CD4-positive, alpha-beta T cell treated with Interleukin-15 for 4 hours (primary cell): ENCODE measurements at regions not wholly inside any gene's neighbourhood (a gene's known extent, or its start where the extent isn't known, plus 50 kb on each side); places are given as distances from the start of the nearest gene placed in this dataset.

Experiments used
- DNase-seq: peaks from one replicate; pipeline ENCODE4 v3.0.0-alpha.2; 2020; ENCODE audit warnings: low spot score

- DNase-seq, result no peak
Observed at GRCh38 chr2:236691799-236692167, 122.2 kb downstream of the ACKR3 start.

GRCh38 chr2:236692937-236693336 is 123.3 kb downstream of the ACKR3 start:
- DNase-seq, result no peak

- no peak for DNase-seq
Observed at GRCh38 chr2:236693531-236693930, 123.9 kb downstream of the ACKR3 start.

GRCh38 chr2:236694146-236694888 is 124.7 kb downstream of the ACKR3 start:
- no peak for DNase-seq

GRCh38 chr2:236696834-236697233 is 127.2 kb downstream of the ACKR3 start:
- DNase-seq, result no peak

GRCh38 chr2:236698016-236698627 is 128.5 kb downstream of the ACKR3 start:
- DNase-seq, result no peak

- DNase-seq, result no peak
Observed at GRCh38 chr2:236700703-236701102, 131.1 kb downstream of the ACKR3 start.

- DNase-seq, result no peak
Observed at GRCh38 chr2:236702657-236703372, 133.2 kb downstream of the ACKR3 start.

GRCh38 chr2:236703373-236703709 is 133.7 kb downstream of the ACKR3 start:
- no peak for DNase-seq

GRCh38 chr2:236703906-236704305 is 134.3 kb downstream of the ACKR3 start:
- DNase-seq, result no peak

- DNase-seq, result no peak
Observed at GRCh38 chr2:236704887-236705286, 135.3 kb downstream of the ACKR3 start.

GRCh38 chr2:236705295-236706105 is 135.9 kb downstream of the ACKR3 start:
- no peak for DNase-seq

- no peak for DNase-seq
Observed at GRCh38 chr2:236706288-236706687, 136.7 kb downstream of the ACKR3 start.

GRCh38 chr2:236706803-236707202 is 137.2 kb downstream of the ACKR3 start:
- no peak for DNase-seq

GRCh38 chr2:236711440-236711839 is 141.8 kb downstream of the ACKR3 start:
- DNase-seq, result no peak

GRCh38 chr2:236712304-236712703 is 142.7 kb downstream of the ACKR3 start:
- no peak for DNase-seq

- no peak for DNase-seq
Observed at GRCh38 chr2:236712961-236713673, 143.5 kb downstream of the ACKR3 start.

- DNase-seq, result no peak
Observed at GRCh38 chr2:236714080-236714479, 144.5 kb downstream of the ACKR3 start.

- DNase-seq, result no peak
Observed at GRCh38 chr2:236715077-236715476, 145.5 kb downstream of the ACKR3 start.

- DNase-seq, result no peak
Observed at GRCh38 chr2:236715491-236715961, 145.9 kb downstream of the ACKR3 start.

GRCh38 chr2:236717120-236717519 is 147.5 kb downstream of the ACKR3 start:
- DNase-seq, result no peak

GRCh38 chr2:236717729-236718128 is 148.1 kb downstream of the ACKR3 start:
- no peak for DNase-seq
